Transverse colon (tissue), 4 donors: ENCODE measurements at regions not wholly inside any gene's neighbourhood (a gene's known extent, or its start where the extent isn't known, plus 50 kb on each side); places are given as distances from the start of the nearest gene placed in this dataset.

Experiments
- POLR2AphosphoS5 ChIP-seq, 3 donors: sonication (generic); formaldehyde crosslinking; IDR thresholded peaks; one replicate each; pipeline ENCODE4 v1.6.1; 2016; ENCODE audit warnings: antibody characterized with exemption in 3 of 3
- TF ChIP-seq, protein P1 (sequence below), 5 experiments: fragments of 200-600 bp in 3 of 5; fragments of 450-650 bp in 2 of 5; sonication (generic) in 3 of 5; IDR thresholded peaks; 1 replicate in 2 of 5; 2 replicates in 3 of 5; pipeline ENCODE4 v1.5.1; 2016 to 2017; ENCODE audit warnings: antibody characterized with exemption in 5 of 5, inconsistent platforms in 3 of 5, mild to moderate bottlenecking in 2 of 5, moderate library complexity in 1 of 5

GRCh38 chr17:34853924-34854323 is 107.3 kb downstream of the CCT6B start:
- no peak for TF ChIP-seq POLR2AphosphoS5 (IDR thresholded peaks at IDR 0.05)
- TF ChIP-seq, protein P1, sequence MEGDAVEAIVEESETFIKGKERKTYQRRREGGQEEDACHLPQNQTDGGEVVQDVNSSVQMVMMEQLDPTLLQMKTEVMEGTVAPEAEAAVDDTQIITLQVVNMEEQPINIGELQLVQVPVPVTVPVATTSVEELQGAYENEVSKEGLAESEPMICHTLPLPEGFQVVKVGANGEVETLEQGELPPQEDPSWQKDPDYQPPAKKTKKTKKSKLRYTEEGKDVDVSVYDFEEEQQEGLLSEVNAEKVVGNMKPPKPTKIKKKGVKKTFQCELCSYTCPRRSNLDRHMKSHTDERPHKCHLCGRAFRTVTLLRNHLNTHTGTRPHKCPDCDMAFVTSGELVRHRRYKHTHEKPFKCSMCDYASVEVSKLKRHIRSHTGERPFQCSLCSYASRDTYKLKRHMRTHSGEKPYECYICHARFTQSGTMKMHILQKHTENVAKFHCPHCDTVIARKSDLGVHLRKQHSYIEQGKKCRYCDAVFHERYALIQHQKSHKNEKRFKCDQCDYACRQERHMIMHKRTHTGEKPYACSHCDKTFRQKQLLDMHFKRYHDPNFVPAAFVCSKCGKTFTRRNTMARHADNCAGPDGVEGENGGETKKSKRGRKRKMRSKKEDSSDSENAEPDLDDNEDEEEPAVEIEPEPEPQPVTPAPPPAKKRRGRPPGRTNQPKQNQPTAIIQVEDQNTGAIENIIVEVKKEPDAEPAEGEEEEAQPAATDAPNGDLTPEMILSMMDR (IDR thresholded peaks at IDR 0.05) = no peak
